GM12878 (cell line): ENCODE measurements at regions not wholly inside any gene's neighbourhood (a gene's known extent, or its start where the extent isn't known, plus 50 kb on each side); places are given as distances from the start of the nearest gene placed in this dataset.

Experiments used
- ATAC-seq: fragments of 200-7000 bp; cut with Tn5 transposase; 3 replicates; pipeline ENCODE4 v1.9.1; 2020; ENCODE audit warnings: mild to moderate bottlenecking, moderate library complexity
- BruUV-seq: library from RNA; stranded (reverse); fragments of 400-500 nt; replicated peaks from 2 replicates; lab custom pipeline; 2021; lab: Mats Ljungman, UMichigan
- CTCF ChIA-PET: fragments of 300-600 bp; sonication (Branson Sonifier 250); formaldehyde crosslinking; extraction: SDS; loops from one replicate; lab custom pipeline; 2021; ENCODE audit warnings: inconsistent platforms; lab: Yijun Ruan, JAX
- POLR2A ChIA-PET: fragments of 350-600 bp; formaldehyde crosslinking; extraction: SDS; loops from one replicate; lab custom pipeline; 2021; ENCODE audit warnings: inconsistent platforms; lab: Charles Lee
- RAD21 ChIA-PET: fragments of 300-600 bp; sonication (Branson Sonifier 250); formaldehyde crosslinking; loops from one replicate; lab custom pipeline; 2023; ENCODE audit warnings: antibody characterized with exemption; ENCODE audit not compliant: unreplicated experiment; lab: Charles Lee
- SMC1A ChIA-PET: fragments of 300-600 bp; sonication (Branson Sonifier 250); formaldehyde crosslinking; loops from one replicate; lab custom pipeline; 2023; ENCODE audit not compliant: unreplicated experiment, uncharacterized antibody; lab: Charles Lee
- DNase-seq: peaks from one replicate; pipeline ENCODE4 v3.0.0-alpha.2; 2011; ENCODE audit warnings: low read depth, low spot score
- FAIRE-seq: peaks from 3 replicates; lab custom pipeline; 2011; peaks lifted over from hg19 to GRCh38; lab: Jason Lieb, UNC
- H2AFZ ChIP-seq: 2 replicates; pipeline ENCODE4 v1.6.0; 2011; ENCODE audit warnings: low read depth, low read length, control low read depth; ENCODE audit not compliant: control insufficient read depth
- H3K27ac ChIP-seq: 2 replicates; pipeline ENCODE4 v1.5.1; 2011; ENCODE audit warnings: control low read depth; ENCODE audit not compliant: control insufficient read depth, insufficient read depth
- H3K27me3 ChIP-seq, 2 experiments: replicated peaks in 1 of 2; 2 replicates each; pipeline versions ENCODE4 v1.6.0 to v1.6.1; 2011; ENCODE audit warnings: low read length in 1 of 2; ENCODE audit not compliant: control insufficient read depth in 2 of 2, insufficient read depth in 2 of 2
- H3K36me3 ChIP-seq, 2 experiments: 2 replicates each; pipeline ENCODE4 v1.5.1; 2011; ENCODE audit warnings: low read length in 1 of 2; ENCODE audit not compliant: control insufficient read depth in 2 of 2, insufficient read depth in 2 of 2
- H3K4me1 ChIP-seq: 2 replicates; pipeline ENCODE4 v1.6.1; 2011; ENCODE audit warnings: mild to moderate bottlenecking, low read length, moderate library complexity, mixed read lengths; ENCODE audit not compliant: control insufficient read depth, insufficient read depth
- H3K4me2 ChIP-seq: 2 replicates; pipeline ENCODE4 v1.6.0; 2011; ENCODE audit warnings: control low read depth; ENCODE audit not compliant: control insufficient read depth, insufficient read depth
- H3K4me3 ChIP-seq: fragments of 200-600 bp; sonication (generic); 2 replicates; pipeline ENCODE4 v1.5.1; 2016
- H3K79me2 ChIP-seq: 2 replicates; pipeline ENCODE4 v1.6.0; 2011; ENCODE audit warnings: low read length; ENCODE audit not compliant: control insufficient read depth, insufficient read depth
- H3K9ac ChIP-seq: 2 replicates; pipeline ENCODE4 v1.8.0; 2011; ENCODE audit warnings: low read length, control low read depth, mixed read lengths; ENCODE audit not compliant: control insufficient read depth, insufficient read depth
- H3K9me3 ChIP-seq: replicated peaks from 3 replicates; pipeline ENCODE4 v1.5.1; 2011; ENCODE audit warnings: mild to moderate bottlenecking, low read length; ENCODE audit not compliant: control insufficient read depth, insufficient read depth
- H4K20me1 ChIP-seq: 2 replicates; pipeline ENCODE4 v1.6.0; 2011; ENCODE audit not compliant: control insufficient read depth, insufficient read depth
- E4F1 ChIP-seq: fragments of 450-650 bp; IDR thresholded peaks from 2 replicates; pipeline ENCODE4 v1.6.1; 2018; ENCODE audit warnings: borderline replicate concordance, mild to moderate bottlenecking; ENCODE audit not compliant: partially characterized antibody
- JUND ChIP-seq: IDR thresholded peaks from 2 replicates; pipeline ENCODE4 v1.6.1; 2012; ENCODE audit warnings: low read depth, mild to moderate bottlenecking, low read length, improper control_type of control experiment, moderate library complexity
- MXI1 ChIP-seq: fragments of 150-350 bp; IDR thresholded peaks from 2 replicates; pipeline ENCODE4 v1.6.1; 2011; ENCODE audit warnings: low read depth, mild to moderate bottlenecking, inconsistent platforms, low read length, improper control_type of control experiment
- NBN ChIP-seq: fragments of 450-650 bp; IDR thresholded peaks from 2 replicates; pipeline ENCODE4 v1.6.1; 2016
- SREBF2 ChIP-seq: IDR thresholded peaks from 2 replicates; pipeline ENCODE4 v1.6.1; 2012; ENCODE audit warnings: mild to moderate bottlenecking, low read length
- ZBED1 ChIP-seq: IDR thresholded peaks from 2 replicates; pipeline ENCODE4 v1.6.1; 2016; ENCODE audit warnings: borderline replicate concordance
- WGBS: methylation state at CpG from one replicate; pipeline ENCODE4 v1.1.6; 2016; ENCODE audit warnings: low lambda C conversion rate; ENCODE audit not compliant: insufficient replicate concordance, insufficient coverage; ENCODE audit errors: missing lambda C conversion rate; 5-methylcytosine and 5-hydroxymethylcytosine counted together
- in situ Hi-C: fragments of 300-500 bp; cut with MboI; formaldehyde crosslinking; loops from 9 replicates; pipeline ENCODE4 v1.14.3; 2018; ENCODE audit warnings: mixed read lengths
- intact Hi-C: fragments of 100-400 bp; cut with micrococcal nuclease; formaldehyde crosslinking; loops from one replicate; pipeline ENCODE4 v1.14.2; 2022; ENCODE audit not compliant: unreplicated experiment
- TF ChIP-seq, protein P1 (sequence below): fragments of 450-650 bp; IDR thresholded peaks from 2 replicates; pipeline ENCODE4 v1.6.1; 2016; ENCODE audit warnings: mild to moderate bottlenecking

- H3K27ac ChIP-seq = no peak overlapping the region
- SMC1A ChIA-PET = no interaction called here
- RAD21 ChIA-PET = no interaction called here
- no peak overlapping the region for H3K4me3 ChIP-seq
- BruUV-seq = no TSS peak
- H3K4me1 ChIP-seq = no peaks in the 10 kb centered on the region
- intact Hi-C loops (no loop called here), in situ Hi-C loops (no loop called here)
- no peak for FAIRE-seq
- H4K20me1 ChIP-seq = no peaks in the 10 kb centered on the region
- no peaks in the 10 kb centered on the region for H3K36me3 ChIP-seq
- no peak overlapping the region for H3K9ac ChIP-seq
- CTCF ChIA-PET = no interaction called here
- H3K79me2 ChIP-seq = no peaks in the 10 kb centered on the region
- H3K27me3 ChIP-seq = no peaks in the 10 kb centered on the region
- no peak for DNase-seq
- no peak overlapping the region for H3K4me2 ChIP-seq
- ATAC-seq = no peak
- WGBS = 9% methylated on average over 7 of the region's 7 CpGs
- POLR2A ChIA-PET = no interaction called here
- no peaks in the 10 kb centered on the region; the same call in 2 of the 3 replicates for H3K9me3 ChIP-seq
- TF ChIP-seq JUND (no peak), MXI1 (no peak), NBN (no peak), SREBF2 (no peak), E4F1 (no peak), ZBED1 (no peak)
- TF ChIP-seq, protein P1, sequence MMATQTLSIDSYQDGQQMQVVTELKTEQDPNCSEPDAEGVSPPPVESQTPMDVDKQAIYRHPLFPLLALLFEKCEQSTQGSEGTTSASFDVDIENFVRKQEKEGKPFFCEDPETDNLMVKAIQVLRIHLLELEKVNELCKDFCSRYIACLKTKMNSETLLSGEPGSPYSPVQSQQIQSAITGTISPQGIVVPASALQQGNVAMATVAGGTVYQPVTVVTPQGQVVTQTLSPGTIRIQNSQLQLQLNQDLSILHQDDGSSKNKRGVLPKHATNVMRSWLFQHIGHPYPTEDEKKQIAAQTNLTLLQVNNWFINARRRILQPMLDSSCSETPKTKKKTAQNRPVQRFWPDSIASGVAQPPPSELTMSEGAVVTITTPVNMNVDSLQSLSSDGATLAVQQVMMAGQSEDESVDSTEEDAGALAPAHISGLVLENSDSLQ = no peak
- H2AFZ ChIP-seq = no peak overlapping the region
These were observed 130.9 kb upstream of the ARHGAP28 start for GRCh38 chr18:6598657-6599056.
